Naive B cell (primary cell): ENCODE measurements at regions not wholly inside any gene's neighbourhood (a gene's known extent, or its start where the extent isn't known, plus 50 kb on each side); places are given as distances from the start of the nearest gene placed in this dataset.
"Not testable (repeated sequence)": the region's sequence is repeated elsewhere in the genome, so short reads cannot be mapped to it uniquely, and the experiment has no call there.

ENCODE experiments used
- ATAC-seq, 2 donors: fragments of 150-1000 bp; cut with Tn5 transposase; 2 replicates each; pipeline ENCODE4 v1.10.0; 2021; ENCODE audit warnings: low read depth in 2 of 2, mild to moderate bottlenecking in 2 of 2, moderate library complexity in 2 of 2
- DNase-seq: peaks from one replicate; pipeline ENCODE4 v3.0.0; 2022
- H3K27ac Mint-ChIP-seq, 6 donors: one replicate each; pipeline ENCODE4 v1.8.0; 2020 to 2022; ENCODE audit warnings: mild to moderate bottlenecking in 6 of 6, mixed read lengths in 6 of 6, moderate library complexity in 5 of 6, inconsistent platforms in 2 of 6
- H3K27me3 Mint-ChIP-seq, 3 donors: one replicate each; pipeline ENCODE4 v1.8.0; 2021 to 2022; ENCODE audit warnings: mixed read lengths in 3 of 3, mild to moderate bottlenecking in 1 of 3
- H3K36me3 Mint-ChIP-seq, 2 donors: one replicate each; pipeline ENCODE4 v1.8.0; 2020 to 2022; ENCODE audit warnings: mixed read lengths in 2 of 2, inconsistent platforms in 1 of 2, mild to moderate bottlenecking in 1 of 2
- H3K4me1 Mint-ChIP-seq, 3 donors: one replicate each; pipeline ENCODE4 v1.8.0; 2020 to 2022; ENCODE audit warnings: mixed read lengths in 3 of 3, inconsistent platforms in 1 of 3, mild to moderate bottlenecking in 1 of 3, moderate library complexity in 1 of 3
- H3K4me3 Mint-ChIP-seq, 8 donors: one replicate each; pipeline ENCODE4 v1.8.0; 2020 to 2022; ENCODE audit warnings: mild to moderate bottlenecking in 8 of 8, mixed read lengths in 8 of 8, moderate library complexity in 8 of 8, inconsistent platforms in 2 of 8
- H3K9me3 Mint-ChIP-seq, 7 donors: one replicate each; pipeline ENCODE4 v1.8.0; 2020 to 2022; ENCODE audit warnings: mixed read lengths in 7 of 7, mild to moderate bottlenecking in 5 of 7, inconsistent platforms in 2 of 7, moderate library complexity in 1 of 7

- Mint-ChIP-seq H3K9me3 (no peaks in the 10 kb centered on the region), H3K4me1 (peaks cover 7 to 22% (median 18%) of the 10 kb centered on the region in 3 donors), H3K27ac (no peak overlapping the region), H3K36me3 (no peaks in the 10 kb centered on the region), H3K27me3 (no peaks in the 10 kb centered on the region), H3K4me3 (no peak overlapping the region)
- ATAC-seq (no peak), DNase-seq (no peak)
Measured at GRCh38 chr2:62407838-62408237, 98.2 kb downstream of the TMEM17 start.

DNA sequence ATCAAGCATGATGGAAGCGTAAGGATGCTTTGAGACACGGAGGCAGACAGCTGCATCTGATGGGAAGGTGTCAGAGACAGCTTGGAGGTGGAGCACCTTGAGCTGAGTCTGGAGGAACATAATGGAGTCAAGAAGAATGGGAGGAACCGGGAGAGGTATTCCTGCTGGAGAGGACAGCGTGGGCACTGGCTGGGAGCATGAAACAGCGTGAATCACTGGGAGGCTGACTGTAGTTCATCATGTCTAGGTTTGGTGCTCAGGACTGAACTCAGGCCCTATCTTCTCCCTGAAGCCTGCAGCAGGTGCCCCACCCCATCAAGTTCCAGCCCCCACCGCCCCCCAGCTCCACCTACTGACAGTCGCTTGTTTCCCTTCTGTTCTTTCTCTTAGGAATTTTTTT, 98.6 kb downstream of the TMEM17 start:
- H3K27ac Mint-ChIP-seq, result no peak overlapping the region
- DNase-seq (no peak), ATAC-seq (no peak)
- no peaks in the 10 kb centered on the region for H3K27me3 Mint-ChIP-seq
- no peaks in the 10 kb centered on the region for H3K36me3 Mint-ChIP-seq
- no peak overlapping the region for H3K4me3 Mint-ChIP-seq
- no peaks in the 10 kb centered on the region for H3K9me3 Mint-ChIP-seq
- H3K4me1 Mint-ChIP-seq, result peaks cover 7 to 20% (median 17%) of the 10 kb centered on the region in 3 donors

DNA sequence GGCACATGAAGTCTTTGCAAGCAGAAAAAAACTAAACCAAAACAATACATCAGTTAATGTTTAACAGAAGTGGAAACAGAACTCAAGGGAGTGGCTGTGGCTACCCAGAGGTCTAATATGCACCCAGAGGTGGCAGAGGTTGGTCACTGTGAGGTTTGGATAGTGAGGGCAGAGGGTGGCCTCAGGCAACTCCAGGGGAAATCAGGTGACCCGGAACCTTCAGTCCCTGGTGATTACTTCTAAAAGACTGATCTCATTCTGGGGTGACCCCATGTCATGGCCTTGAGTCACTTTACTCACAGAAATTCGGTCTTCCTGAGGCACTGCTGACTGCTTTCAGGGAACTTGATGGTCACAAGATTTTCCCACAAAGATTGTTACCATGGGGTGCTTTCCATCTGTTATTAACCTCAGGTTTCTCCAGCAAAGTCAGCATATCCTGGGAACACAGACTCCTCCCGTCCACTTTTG, 99.4 kb downstream of the TMEM17 start:
- H3K4me3 Mint-ChIP-seq, result no peak overlapping the region
- peak overlapping the region in 1 of 6 donors; percentile 3 for H3K27ac Mint-ChIP-seq
- H3K36me3 Mint-ChIP-seq, result no peaks in the 10 kb centered on the region
- DNase-seq (no peak), ATAC-seq (no peak)
- H3K4me1 Mint-ChIP-seq, result peaks cover 0 to 12% (median 9%) of the 10 kb centered on the region in 3 donors
- no peaks in the 10 kb centered on the region for H3K27me3 Mint-ChIP-seq
- peaks cover 0 to 6% (median 0%) of the 10 kb centered on the region in 7 donors for H3K9me3 Mint-ChIP-seq

- H3K36me3 Mint-ChIP-seq, result no peaks in the 10 kb centered on the region
- no peak overlapping the region for H3K27ac Mint-ChIP-seq
- DNase-seq, result no peak
- H3K27me3 Mint-ChIP-seq, result no peaks in the 10 kb centered on the region
- H3K4me3 Mint-ChIP-seq, result no peak overlapping the region
- ATAC-seq, result no peak
- peaks cover 0 to 6% (median 0%) of the 10 kb centered on the region in 7 donors for H3K9me3 Mint-ChIP-seq
- peaks cover 0 to 4% (median 4%) of the 10 kb centered on the region in 3 donors for H3K4me1 Mint-ChIP-seq
Measured at GRCh38 chr2:62404913-62405312, 101.1 kb downstream of the TMEM17 start.

DNA sequence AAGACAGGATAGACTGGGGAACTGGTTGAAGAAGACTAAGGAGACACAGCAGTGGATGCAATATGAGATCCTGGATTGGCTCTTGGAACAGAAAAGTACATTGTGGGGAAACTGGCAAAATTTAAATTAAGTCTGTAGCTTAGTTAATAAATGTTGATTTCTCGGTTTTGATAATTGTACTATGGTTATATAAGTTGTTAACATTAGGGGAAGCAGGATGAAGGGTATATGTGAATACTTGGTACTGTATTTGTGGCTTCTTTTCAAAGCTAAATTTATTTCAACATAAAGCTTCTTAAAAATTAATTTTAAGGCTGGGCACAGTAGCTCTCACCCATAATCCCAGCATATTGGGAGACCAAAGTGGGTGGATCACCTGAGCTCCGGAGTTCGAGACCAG, 103.8 kb downstream of the TMEM17 start:
- Mint-ChIP-seq H3K9me3 (peaks cover 0 to 6% (median 0%) of the 10 kb centered on the region in 7 donors), H3K27me3 (no peaks in the 10 kb centered on the region), H3K4me3 (no peak overlapping the region), H3K4me1 (peaks cover 10 to 16% (median 15%) of the 10 kb centered on the region in 3 donors), H3K27ac (no peak overlapping the region), H3K36me3 (no peaks in the 10 kb centered on the region)
- DNase-seq (no peak), ATAC-seq (no peak)

GRCh38 chr2:62398356-62398755, 107.6 kb downstream of the TMEM17 start:
- peak overlapping the region in 4 of 6 donors; percentile 18 to 90 (median 67) for H3K27ac Mint-ChIP-seq
- peaks cover 9 to 16% (median 11%) of the 10 kb centered on the region in 3 donors for H3K4me1 Mint-ChIP-seq

GRCh38 chr2:62396880-62397279, 109.1 kb downstream of the TMEM17 start:
- DNase-seq (no peak), ATAC-seq (no peak)
- H3K9me3 Mint-ChIP-seq, result peaks cover 0 to 2% (median 0%) of the 10 kb centered on the region in 7 donors
- H3K27me3 Mint-ChIP-seq, result no peaks in the 10 kb centered on the region
- H3K4me1 Mint-ChIP-seq, result peaks cover 9 to 16% (median 11%) of the 10 kb centered on the region in 3 donors
- H3K27ac Mint-ChIP-seq, result no peak overlapping the region
- H3K4me3 Mint-ChIP-seq, result no peak overlapping the region
- H3K36me3 Mint-ChIP-seq, result peaks cover 0 to 6% of the 10 kb centered on the region in 2 donors

More at GRCh38 chr2:62398356-62398755, 107.6 kb downstream of the TMEM17 start:
- ATAC-seq (peak; percentile 77 to 97), DNase-seq (peak; percentile 10)
- Mint-ChIP-seq H3K9me3 (peaks cover 0 to 6% (median 0%) of the 10 kb centered on the region in 7 donors), H3K4me3 (peak overlapping the region in 6 of 8 donors; percentile 32 to 84 (median 46)), H3K27me3 (no peaks in the 10 kb centered on the region), H3K36me3 (peaks cover 0 to 6% of the 10 kb centered on the region in 2 donors)

- no peak overlapping the region for H3K4me3 Mint-ChIP-seq
- DNase-seq (no peak), ATAC-seq (no peak)
- peaks cover 0 to under 1% (median 0%) of the 10 kb centered on the region in 7 donors for H3K9me3 Mint-ChIP-seq
- H3K4me1 Mint-ChIP-seq, result peaks cover 5 to 10% (median 6%) of the 10 kb centered on the region in 3 donors
- peaks cover 0 to 6% of the 10 kb centered on the region in 2 donors for H3K36me3 Mint-ChIP-seq
- H3K27ac Mint-ChIP-seq, result no peak overlapping the region
- no peaks in the 10 kb centered on the region for H3K27me3 Mint-ChIP-seq
Measured at GRCh38 chr2:62393293-62393692, 112.7 kb downstream of the TMEM17 start.

GRCh38 chr2:62391696-62392095, 114.3 kb downstream of the TMEM17 start:
- Mint-ChIP-seq H3K36me3 (peaks cover 0 to 6% of the 10 kb centered on the region in 2 donors), H3K27me3 (no peaks in the 10 kb centered on the region), H3K4me3 (no peak overlapping the region), H3K4me1 (no peaks in the 10 kb centered on the region), H3K27ac (no peak overlapping the region), H3K9me3 (peaks cover under 1 to 4% (median 1%) of the 10 kb centered on the region in 7 donors)
- DNase-seq (no peak), ATAC-seq (no peak)

- H3K4me3 Mint-ChIP-seq, H3K36me3 Mint-ChIP-seq, H3K27ac Mint-ChIP-seq, ATAC-seq, DNase-seq, H3K27me3 Mint-ChIP-seq, H3K4me1 Mint-ChIP-seq: not testable (repeated sequence)
- peaks cover 8 to 20% (median 12%) of the 10 kb centered on the region in 7 donors for H3K9me3 Mint-ChIP-seq
Measured at GRCh38 chr2:62386378-62386777, 119.6 kb downstream of the TMEM17 start.

DNA sequence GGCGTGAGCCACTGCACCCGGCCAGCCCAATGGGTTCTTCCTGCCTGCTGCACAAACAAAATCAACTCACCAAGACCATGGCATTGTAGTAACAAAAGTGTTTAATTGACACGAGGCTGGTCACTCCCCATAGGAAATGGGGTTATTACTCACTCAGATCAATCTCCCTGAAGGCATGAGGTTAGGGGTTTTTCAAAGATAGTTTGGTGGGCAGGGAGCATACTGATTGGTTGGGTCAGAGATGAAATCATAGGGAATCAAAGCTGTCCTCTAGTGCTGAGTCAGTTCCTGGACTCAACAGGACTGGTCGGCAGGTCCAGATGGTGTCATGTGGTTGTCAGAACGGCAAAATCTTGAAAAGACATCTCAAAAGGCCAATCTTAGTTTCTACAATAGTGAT, 122.1 kb downstream of the TMEM17 start:
- no peaks in the 10 kb centered on the region for H3K36me3 Mint-ChIP-seq
- ATAC-seq (no peak), DNase-seq (no peak)
- H3K4me3 Mint-ChIP-seq, result no peak overlapping the region
- no peak overlapping the region for H3K27ac Mint-ChIP-seq
- H3K27me3 Mint-ChIP-seq, result no peaks in the 10 kb centered on the region
- peaks cover 0 to 7% (median 4%) of the 10 kb centered on the region in 3 donors for H3K4me1 Mint-ChIP-seq
- H3K9me3 Mint-ChIP-seq, result peaks cover 8 to 20% (median 12%) of the 10 kb centered on the region in 7 donors

- Mint-ChIP-seq H3K27me3 (no peaks in the 10 kb centered on the region), H3K9me3 (peaks cover 7 to 20% (median 12%) of the 10 kb centered on the region in 7 donors), H3K27ac (no peak overlapping the region), H3K4me3 (no peak overlapping the region), H3K36me3 (no peaks in the 10 kb centered on the region), H3K4me1 (peaks cover 0 to 7% (median 4%) of the 10 kb centered on the region in 3 donors)
- ATAC-seq (no peak), DNase-seq (no peak)
Measured at GRCh38 chr2:62382757-62383156, 123.2 kb downstream of the TMEM17 start.

DNA sequence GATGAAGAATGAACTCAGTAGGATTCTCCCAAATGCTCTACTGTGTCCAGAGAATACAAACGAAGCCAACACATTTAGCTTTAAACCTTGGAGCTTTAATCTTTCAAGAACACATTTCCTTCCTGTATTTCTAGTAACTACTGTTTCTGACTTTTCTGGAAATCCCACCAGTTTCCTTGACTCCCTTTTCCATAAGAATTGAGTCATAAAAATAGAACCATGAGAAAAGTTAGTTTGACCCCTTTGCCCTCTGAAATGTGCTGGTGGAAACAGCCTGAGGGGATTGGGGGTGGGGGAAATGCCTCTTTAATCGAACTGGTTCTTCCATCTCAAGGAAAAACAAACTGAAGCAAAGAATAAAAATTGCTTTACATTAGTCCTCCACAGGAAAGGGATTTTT, 123.9 kb downstream of the TMEM17 start:
- H3K9me3 Mint-ChIP-seq, result peaks cover 7 to 20% (median 12%) of the 10 kb centered on the region in 7 donors
- H3K4me3 Mint-ChIP-seq, result no peak overlapping the region
- ATAC-seq, result no peak
- peaks cover 0 to 7% (median 4%) of the 10 kb centered on the region in 3 donors for H3K4me1 Mint-ChIP-seq
- H3K36me3 Mint-ChIP-seq, result no peaks in the 10 kb centered on the region
- H3K27ac Mint-ChIP-seq, result peak overlapping the region in 1 of 6 donors; percentile 6
- H3K27me3 Mint-ChIP-seq, result no peaks in the 10 kb centered on the region
- no peak for DNase-seq

GRCh38 chr2:62381656-62382055, 124.3 kb downstream of the TMEM17 start:
- Mint-ChIP-seq H3K4me3 (no peak overlapping the region), H3K27ac (no peak overlapping the region), H3K9me3 (peaks cover 6 to 17% (median 11%) of the 10 kb centered on the region in 7 donors), H3K36me3 (no peaks in the 10 kb centered on the region), H3K4me1 (peaks cover 0 to 7% (median 4%) of the 10 kb centered on the region in 3 donors), H3K27me3 (no peaks in the 10 kb centered on the region)
- no peak for DNase-seq
- ATAC-seq, result no peak
